ENCODE measurements at regions not wholly inside any gene's neighbourhood (a gene's known extent, or its start where the extent isn't known, plus 50 kb on each side); places are given as distances from the start of the nearest gene placed in this dataset.

DNA sequence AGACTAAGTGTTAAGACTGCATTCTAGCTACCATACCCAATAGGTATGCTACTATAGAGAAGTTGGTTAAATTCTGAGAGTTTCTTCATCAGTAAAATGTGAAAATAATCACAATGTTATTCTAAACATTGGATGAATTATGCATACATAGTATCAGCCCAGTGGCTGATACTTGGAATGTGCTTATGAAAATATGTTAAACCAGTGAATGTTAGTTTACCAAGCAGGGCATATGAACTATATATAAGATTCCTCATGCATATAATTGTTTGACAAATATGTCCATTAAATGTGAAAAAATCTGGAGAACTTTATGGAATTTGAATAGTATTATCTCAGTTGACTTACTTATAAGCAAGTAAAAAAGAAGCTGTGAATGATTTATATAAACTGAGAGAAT, 296.1 kb downstream of the IL15 start:
- Histone ChIP-seq H3K36me3 (no peaks in the 10 kb centered on the region), H3K9me3 (replicated peaks in 1 of 11) (peaks cover 1 to 12% (median 8%) of the 10 kb centered on the region in 11 experiments; a peak in 20 of 22 replicates), H3K4me2 (no peak overlapping the region), H3K27me3 (no peaks in the 10 kb centered on the region), H3K9ac (no peak overlapping the region), H4K20me1 (no peaks in the 10 kb centered on the region), H3K4me3 (no peak overlapping the region), H3K4me1 (no peaks in the 10 kb centered on the region), H3K27ac (no peak overlapping the region)
- no peak for TF ChIP-seq Cebpa-rat (IDR thresholded peaks at IDR 0.05)

GRCh38 chr4:141933978-141934377, 297.6 kb downstream of the IL15 start:
- Histone ChIP-seq H3K9ac (no peak overlapping the region), H3K9me3 (replicated peaks in 1 of 11) (peaks cover 16 to 27% (median 23%) of the 10 kb centered on the region in 11 experiments), H3K4me3 (no peak overlapping the region), H3K4me2 (no peak overlapping the region), H3K27ac (no peak overlapping the region), H3K4me1 (no peaks in the 10 kb centered on the region), H3K36me3 (no peaks in the 10 kb centered on the region), H4K20me1 (no peaks in the 10 kb centered on the region), H3K27me3 (no peaks in the 10 kb centered on the region)
- TF ChIP-seq Cebpa-rat (IDR thresholded peaks at IDR 0.05) = no peak

DNA sequence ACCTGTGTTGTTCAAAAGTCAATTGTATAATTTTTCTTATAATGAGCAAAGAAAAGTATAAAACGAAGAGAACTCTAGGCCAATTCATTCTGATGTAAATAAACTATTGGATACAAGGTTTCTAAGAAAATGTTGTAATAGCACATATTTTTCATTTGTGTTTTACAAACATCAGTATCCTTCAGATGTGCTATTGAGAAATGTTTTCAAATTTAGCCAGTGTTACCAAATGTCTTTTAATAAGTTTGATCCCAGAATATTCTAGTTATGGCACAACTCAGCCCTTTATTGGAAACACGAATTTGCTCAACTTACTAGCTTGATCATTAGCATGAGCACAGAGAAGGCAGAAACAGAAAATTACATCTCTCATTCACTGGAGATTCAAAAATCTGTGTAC, 319.3 kb downstream of the IL15 start:
- no peak for TF ChIP-seq Cebpa-rat (IDR thresholded peaks at IDR 0.05)
- H3K27me3 ChIP-seq = no peaks in the 10 kb centered on the region
- no peaks in the 10 kb centered on the region for H4K20me1 ChIP-seq
- no peak overlapping the region for H3K4me3 ChIP-seq
- no peaks in the 10 kb centered on the region for H3K36me3 ChIP-seq
- no peak overlapping the region for H3K27ac ChIP-seq
- H3K4me2 ChIP-seq = no peak overlapping the region
- no peak overlapping the region for H3K9ac ChIP-seq
- no peaks in the 10 kb centered on the region for H3K4me1 ChIP-seq
- H3K9me3 ChIP-seq (replicated peaks in 1 of 11) = no peaks in the 10 kb centered on the region

DNA sequence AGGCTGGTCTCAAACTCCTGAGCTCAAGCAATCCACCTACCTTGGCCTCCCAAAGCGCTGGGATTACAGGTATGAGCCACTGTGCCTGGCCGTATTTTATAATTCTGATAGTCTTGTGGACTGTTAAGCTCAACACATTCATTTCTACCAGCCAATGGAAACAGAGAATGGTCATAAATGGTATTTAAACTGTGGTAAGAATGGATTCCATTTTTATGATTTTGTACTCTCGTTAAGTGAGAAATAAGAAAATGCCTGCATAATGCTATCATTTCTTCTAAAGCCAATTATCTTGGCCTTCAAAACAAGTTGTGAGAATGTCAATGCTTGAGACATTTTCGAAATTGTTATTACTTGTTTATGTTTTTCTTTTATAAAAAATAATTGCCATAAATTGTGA, 321.0 kb downstream of the IL15 start:
- Histone ChIP-seq H3K9me3 (replicated peaks in 1 of 11) (no peaks in the 10 kb centered on the region), H3K27ac (no peak overlapping the region), H3K4me1 (no peaks in the 10 kb centered on the region), H3K9ac (no peak overlapping the region), H4K20me1 (no peaks in the 10 kb centered on the region), H3K4me2 (no peak overlapping the region), H3K27me3 (no peaks in the 10 kb centered on the region), H3K36me3 (no peaks in the 10 kb centered on the region), H3K4me3 (no peak overlapping the region)
- no peak for TF ChIP-seq Cebpa-rat (IDR thresholded peaks at IDR 0.05)

DNA sequence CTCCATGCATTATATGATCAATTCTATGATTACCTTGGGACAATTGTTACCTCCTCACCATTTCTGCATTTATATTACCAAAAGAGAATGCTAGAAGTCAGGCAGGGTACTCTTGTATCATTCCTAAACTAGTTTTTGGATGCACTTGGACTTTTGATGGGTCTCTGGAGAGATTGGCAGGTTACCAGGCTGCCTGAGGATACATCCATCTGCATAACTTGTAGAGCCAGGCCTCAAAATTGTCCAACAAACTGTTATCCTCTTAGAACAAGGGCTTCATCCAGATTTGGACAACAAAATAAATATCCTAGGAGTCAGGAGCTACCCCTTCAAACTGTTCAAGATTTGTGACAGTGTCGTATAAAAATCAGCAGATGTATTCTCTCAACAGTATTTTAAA, 326.1 kb downstream of the IL15 start:
- peaks cover 0 to 20% (median 9%) of the 10 kb centered on the region in 11 experiments; a peak in 10 of 22 replicates for H3K9me3 ChIP-seq (replicated peaks in 1 of 11)
- H3K36me3 ChIP-seq = no peaks in the 10 kb centered on the region
- no peak overlapping the region for H3K9ac ChIP-seq
- no peak overlapping the region for H3K4me2 ChIP-seq
- no peaks in the 10 kb centered on the region for H3K4me1 ChIP-seq
- H3K27ac ChIP-seq = no peak overlapping the region
- no peak for TF ChIP-seq Cebpa-rat (IDR thresholded peaks at IDR 0.05)
- H4K20me1 ChIP-seq = no peaks in the 10 kb centered on the region
- H3K27me3 ChIP-seq = no peaks in the 10 kb centered on the region
- no peak overlapping the region for H3K4me3 ChIP-seq

DNA sequence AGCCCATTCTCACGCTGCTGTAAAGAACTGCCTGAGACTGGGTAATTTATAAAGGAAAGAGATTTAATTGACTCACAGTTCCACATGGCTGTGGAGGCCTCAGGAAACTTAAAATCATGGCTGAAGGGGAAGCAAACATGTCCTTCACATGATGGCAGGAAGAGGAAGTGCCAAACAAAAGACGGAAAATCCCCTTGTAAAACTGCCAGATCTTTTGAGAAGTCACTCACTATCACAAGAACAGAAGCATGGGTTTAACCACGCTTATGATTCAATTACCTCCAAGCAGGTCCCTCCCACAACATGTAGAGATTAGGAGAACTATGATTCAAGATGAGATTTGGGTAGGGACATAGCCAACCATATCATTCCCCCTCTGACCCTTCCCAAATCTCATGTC, 335.5 kb downstream of the IL15 start:
- no peak for TF ChIP-seq Cebpa-rat (IDR thresholded peaks at IDR 0.05)

DNA sequence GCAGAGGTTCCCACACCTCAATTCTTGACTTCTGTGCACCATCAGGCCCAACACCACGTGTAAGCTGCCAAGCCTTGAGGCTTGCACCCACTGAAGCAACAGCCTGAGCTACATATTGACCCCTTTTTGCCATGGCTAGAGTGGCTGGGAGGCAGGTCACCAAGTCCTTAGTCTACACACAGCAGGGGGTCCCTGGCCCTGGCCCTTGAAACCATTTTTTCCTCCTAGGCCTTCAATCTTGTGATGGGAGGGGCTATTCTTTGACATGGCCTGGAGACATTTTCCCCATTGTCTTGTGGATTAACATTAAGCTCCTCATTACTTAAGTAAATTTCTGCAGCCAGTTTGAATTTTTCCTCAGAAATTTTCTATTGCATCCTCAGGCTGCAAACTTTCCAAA, 336.6 kb downstream of the IL15 start:
- no peaks in the 10 kb centered on the region for H3K27me3 ChIP-seq
- H4K20me1 ChIP-seq = no peaks in the 10 kb centered on the region
- no peak overlapping the region for H3K9ac ChIP-seq
- H3K27ac ChIP-seq = no peak overlapping the region
- H3K9me3 ChIP-seq (replicated peaks in 1 of 11) = peaks cover 12 to 35% (median 22%) of the 10 kb centered on the region in 11 experiments; a peak in 20 of 22 replicates
- TF ChIP-seq Cebpa-rat (IDR thresholded peaks at IDR 0.05) = no peak
- H3K4me3 ChIP-seq = no peak overlapping the region
- H3K4me2 ChIP-seq = no peak overlapping the region
- H3K36me3 ChIP-seq = no peaks in the 10 kb centered on the region
- H3K4me1 ChIP-seq = peaks cover 0 to 13% (median 0%) of the 10 kb centered on the region in 10 experiments; a peak in 6 of 20 replicates

More for the DNA sequence above, 335.5 kb downstream of the IL15 start:
- Histone ChIP-seq H3K27ac (no peak overlapping the region), H3K36me3 (no peaks in the 10 kb centered on the region), H4K20me1 (no peaks in the 10 kb centered on the region), H3K4me2 (no peak overlapping the region), H3K27me3 (no peaks in the 10 kb centered on the region), H3K4me1 (peaks cover 0 to 2% (median 0%) of the 10 kb centered on the region in 10 experiments; a peak in 3 of 20 replicates), H3K9ac (no peak overlapping the region), H3K9me3 (replicated peaks in 1 of 11) (peaks cover 12 to 45% (median 22%) of the 10 kb centered on the region in 11 experiments; a peak in 20 of 22 replicates), H3K4me3 (no peak overlapping the region)

All from BLaER1 treated with 17β-estradiol and CSF1 and Interleukin-3, amounts not matched to agents 10 nM and 100 nM (cell line).